ENCODE measurements at regions not wholly inside any gene's neighbourhood (a gene's known extent, or its start where the extent isn't known, plus 50 kb on each side); places are given as distances from the start of the nearest gene placed in this dataset.

- Histone ChIP-seq H3K4me1 (no peaks in the 10 kb centered on the region; the same call in 1 of the 2 replicates), H3K4me3 (ENCODE audit: low read depth, low read length) (no peak overlapping the region), H3K27me3 (no peaks in the 10 kb centered on the region), H3K36me3 (no peaks in the 10 kb centered on the region), H3K9me3 (no peaks in the 10 kb centered on the region)
- DNase-seq, result no peak
- no peak for TF ChIP-seq CTCF (IDR thresholded peaks at IDR 0.05; ENCODE audit: low read depth, low read length)
Measured at GRCh38 chr3:72496051-72496670, 352.1 kb downstream of the SHQ1 start.

- Histone ChIP-seq H3K4me1 (no peaks in the 10 kb centered on the region; the same call in 1 of the 2 replicates), H3K27me3 (no peaks in the 10 kb centered on the region), H3K9me3 (no peaks in the 10 kb centered on the region), H3K36me3 (no peaks in the 10 kb centered on the region), H3K4me3 (ENCODE audit: low read depth, low read length) (no peak overlapping the region)
- no peak for TF ChIP-seq CTCF (IDR thresholded peaks at IDR 0.05; ENCODE audit: low read depth, low read length)
- DNase-seq, result no peak
Measured at GRCh38 chr3:72494626-72495025, 353.6 kb downstream of the SHQ1 start.

GRCh38 chr3:72494130-72494529 is 354.1 kb downstream of the SHQ1 start:
- Histone ChIP-seq H3K27me3 (no peaks in the 10 kb centered on the region), H3K9me3 (no peaks in the 10 kb centered on the region), H3K4me3 (ENCODE audit: low read depth, low read length) (no peak overlapping the region), H3K36me3 (no peaks in the 10 kb centered on the region), H3K4me1 (no peaks in the 10 kb centered on the region; the same call in 1 of the 2 replicates)
- DNase-seq, result no peak
- TF ChIP-seq CTCF (IDR thresholded peaks at IDR 0.05; ENCODE audit: low read depth, low read length), result no peak

GRCh38 chr3:72492240-72492639 is 356.0 kb downstream of the SHQ1 start:
- no peak for TF ChIP-seq CTCF (IDR thresholded peaks at IDR 0.05; ENCODE audit: low read depth, low read length)
- H3K4me1 ChIP-seq, result no peaks in the 10 kb centered on the region; the same call in 1 of the 2 replicates
- DNase-seq, result no peak
- H3K27me3 ChIP-seq, result no peaks in the 10 kb centered on the region
- no peaks in the 10 kb centered on the region for H3K9me3 ChIP-seq
- H3K4me3 ChIP-seq (ENCODE audit: low read depth, low read length), result no peak overlapping the region
- no peaks in the 10 kb centered on the region for H3K36me3 ChIP-seq

- Histone ChIP-seq H3K27me3 (no peaks in the 10 kb centered on the region), H3K9me3 (no peaks in the 10 kb centered on the region), H3K4me3 (ENCODE audit: low read depth, low read length) (no peak overlapping the region), H3K4me1 (no peaks in the 10 kb centered on the region; the same call in 1 of the 2 replicates), H3K36me3 (no peaks in the 10 kb centered on the region)
- no peak for DNase-seq
- no peak for TF ChIP-seq CTCF (IDR thresholded peaks at IDR 0.05; ENCODE audit: low read depth, low read length)
Measured at GRCh38 chr3:72490688-72491435, 357.4 kb downstream of the SHQ1 start.

GRCh38 chr3:72489901-72490300 is 358.3 kb downstream of the SHQ1 start:
- no peak for DNase-seq
- Histone ChIP-seq H3K9me3 (no peaks in the 10 kb centered on the region), H3K4me1 (no peaks in the 10 kb centered on the region), H3K36me3 (no peaks in the 10 kb centered on the region), H3K27me3 (no peaks in the 10 kb centered on the region), H3K4me3 (ENCODE audit: low read depth, low read length) (no peak overlapping the region)
- no peak for TF ChIP-seq CTCF (IDR thresholded peaks at IDR 0.05; ENCODE audit: low read depth, low read length)

Data from BE2C (cell line).